PC-9 (cell line): ENCODE measurements at regions not wholly inside any gene's neighbourhood (a gene's known extent, or its start where the extent isn't known, plus 50 kb on each side); places are given as distances from the start of the nearest gene placed in this dataset.

Experiments used
- CTCF ChIP-seq: fragments of 200-600 bp; sonication (generic); conservative IDR thresholded peaks from 2 replicates; pipeline ENCODE4 v1.6.1; 2017; ENCODE audit warnings: mixed run types, antibody characterized with exemption, mild to moderate bottlenecking, moderate library complexity
- EZH2 ChIP-seq: fragments of 200-600 bp; sonication (generic); IDR thresholded peaks from 2 replicates; pipeline ENCODE4 v1.8.0; 2017; ENCODE audit warnings: antibody characterized with exemption, low read depth

- TF ChIP-seq EZH2 = no peak
- no peak for TF ChIP-seq CTCF
Measured at GRCh38 chr2:163949693-163950092, 213.9 kb upstream of the FIGN start.
